ENCODE measurements at regions not wholly inside any gene's neighbourhood (a gene's known extent, or its start where the extent isn't known, plus 50 kb on each side); places are given as distances from the start of the nearest gene placed in this dataset.

DNA sequence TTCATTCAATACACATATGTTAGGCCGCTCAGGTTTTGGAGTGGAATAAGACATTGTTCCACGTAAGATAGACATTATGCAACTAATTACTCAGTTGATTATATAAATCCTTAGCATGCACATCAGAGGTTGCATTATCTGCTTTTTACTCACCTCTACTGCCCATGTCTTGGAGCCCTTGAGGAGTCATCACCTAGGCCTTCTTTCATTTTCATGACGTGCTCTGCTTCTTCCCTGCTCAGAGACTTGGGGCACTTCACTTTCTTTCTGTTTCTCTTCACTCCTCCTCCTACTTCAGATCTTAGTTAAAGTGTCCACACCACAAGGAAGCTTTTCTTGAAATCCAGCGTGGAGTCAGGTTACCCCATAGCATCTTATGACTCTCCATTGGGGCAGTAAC, 241.1 kb downstream of the TLR4 start:
- no peak for DNase-seq

DNA sequence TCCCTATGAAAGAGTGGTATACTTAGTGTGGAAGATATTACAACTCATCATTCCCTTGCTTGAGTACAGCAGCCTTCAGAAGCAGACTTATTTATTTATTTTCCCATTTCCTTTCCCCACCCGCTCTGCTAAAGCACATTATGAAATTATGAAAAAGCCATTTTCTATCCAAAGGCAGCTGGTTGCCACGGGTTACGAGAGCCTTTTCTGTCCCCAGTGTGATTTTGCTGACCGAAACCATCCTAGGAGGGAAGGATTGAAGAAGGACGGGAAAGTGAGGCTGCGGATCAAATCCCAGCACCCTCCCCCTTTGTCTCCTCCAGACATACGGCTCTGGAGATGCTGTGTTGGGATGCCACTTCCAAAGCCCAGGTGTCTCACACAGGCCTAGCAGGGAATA, 246.9 kb downstream of the TLR4 start:
- DNase-seq = no peak

DNA sequence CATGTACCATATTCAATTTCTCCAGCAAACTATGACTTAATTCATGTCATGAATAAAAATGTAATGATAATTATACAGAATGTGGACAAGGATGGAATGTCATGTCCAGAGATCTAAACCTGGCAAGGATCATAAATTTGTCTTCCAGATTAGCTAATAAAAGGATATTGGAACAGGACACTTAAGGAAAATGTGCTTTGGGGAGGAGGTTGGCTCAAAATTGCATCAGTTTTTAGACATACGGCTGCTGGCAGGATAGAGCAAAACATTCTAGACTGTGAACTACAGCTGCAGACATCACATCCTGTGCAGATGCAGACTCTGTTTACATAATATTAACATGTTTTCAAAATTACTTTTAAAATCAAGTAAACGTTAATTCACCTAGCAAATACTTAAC, 248.4 kb downstream of the TLR4 start:
- DNase-seq = no peak

DNA sequence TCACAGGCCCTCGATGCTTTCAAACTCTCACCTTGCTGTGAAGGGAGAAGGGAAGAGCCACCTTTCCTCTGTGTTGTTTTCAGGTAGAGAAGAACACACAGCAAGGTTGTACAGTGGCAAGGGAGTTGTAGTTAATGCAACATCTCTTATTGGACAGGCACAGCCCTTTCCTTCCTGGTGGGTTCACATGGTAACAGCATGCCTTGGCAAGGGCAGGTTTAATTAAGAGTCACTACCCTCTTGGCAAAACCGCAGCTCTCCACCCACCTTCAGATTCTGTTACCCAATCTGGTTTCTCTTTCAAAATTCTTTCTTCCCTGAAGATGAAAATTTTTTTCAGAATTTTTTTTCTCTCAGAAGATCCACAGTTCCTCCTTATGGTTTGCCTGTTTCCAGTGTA, 253.1 kb downstream of the TLR4 start:
- peak; percentile 58 for DNase-seq

DNA sequence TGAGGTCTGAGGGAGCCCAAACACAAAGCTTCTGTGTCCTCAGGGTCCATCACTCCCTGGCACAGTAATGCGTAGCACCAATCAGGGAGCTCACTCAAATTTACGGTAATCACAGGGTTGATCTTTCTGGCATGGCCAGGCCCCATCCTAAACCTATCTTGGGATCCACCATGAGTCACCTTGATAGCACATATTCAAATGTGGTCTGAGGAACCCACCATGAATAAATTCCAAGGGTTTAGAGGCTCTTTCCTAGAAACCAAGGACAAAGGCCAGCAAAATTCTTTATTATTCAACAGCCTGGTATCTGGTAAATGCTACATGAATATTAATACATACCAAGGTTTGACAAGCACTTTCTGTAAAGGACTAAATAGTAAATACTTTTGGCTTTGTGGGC, 254.5 kb downstream of the TLR4 start:
- DNase-seq = no peak

DNA sequence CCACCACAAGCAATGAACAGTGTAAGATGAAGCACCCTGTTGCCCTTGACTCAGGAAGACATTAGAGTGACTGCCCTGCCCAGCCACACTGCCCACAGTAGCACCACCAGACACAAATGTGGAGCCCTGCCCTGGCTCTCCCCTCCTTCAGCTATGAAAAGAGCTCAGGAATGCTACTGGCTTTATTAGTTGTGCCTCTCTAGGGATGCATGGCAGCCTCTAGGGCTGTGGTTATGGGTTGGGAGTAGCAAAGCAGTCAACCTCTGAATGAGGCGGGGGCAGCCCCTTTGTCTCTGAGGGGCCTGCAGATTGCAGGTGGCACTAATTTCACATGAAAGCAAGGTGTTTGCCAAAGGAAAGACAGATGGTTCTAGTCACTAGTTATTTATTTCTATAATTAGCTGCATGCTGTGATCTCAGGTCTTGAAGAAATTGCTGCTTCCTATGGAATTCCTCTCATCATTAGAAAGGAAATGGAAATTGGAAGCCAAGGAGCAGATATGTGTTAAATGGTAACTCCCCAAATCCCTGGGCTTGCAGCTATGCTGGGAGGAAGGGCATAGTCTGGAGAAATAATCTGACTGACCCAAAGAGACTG, 259.4 kb downstream of the TLR4 start:
- DNase-seq = no peak

DNA sequence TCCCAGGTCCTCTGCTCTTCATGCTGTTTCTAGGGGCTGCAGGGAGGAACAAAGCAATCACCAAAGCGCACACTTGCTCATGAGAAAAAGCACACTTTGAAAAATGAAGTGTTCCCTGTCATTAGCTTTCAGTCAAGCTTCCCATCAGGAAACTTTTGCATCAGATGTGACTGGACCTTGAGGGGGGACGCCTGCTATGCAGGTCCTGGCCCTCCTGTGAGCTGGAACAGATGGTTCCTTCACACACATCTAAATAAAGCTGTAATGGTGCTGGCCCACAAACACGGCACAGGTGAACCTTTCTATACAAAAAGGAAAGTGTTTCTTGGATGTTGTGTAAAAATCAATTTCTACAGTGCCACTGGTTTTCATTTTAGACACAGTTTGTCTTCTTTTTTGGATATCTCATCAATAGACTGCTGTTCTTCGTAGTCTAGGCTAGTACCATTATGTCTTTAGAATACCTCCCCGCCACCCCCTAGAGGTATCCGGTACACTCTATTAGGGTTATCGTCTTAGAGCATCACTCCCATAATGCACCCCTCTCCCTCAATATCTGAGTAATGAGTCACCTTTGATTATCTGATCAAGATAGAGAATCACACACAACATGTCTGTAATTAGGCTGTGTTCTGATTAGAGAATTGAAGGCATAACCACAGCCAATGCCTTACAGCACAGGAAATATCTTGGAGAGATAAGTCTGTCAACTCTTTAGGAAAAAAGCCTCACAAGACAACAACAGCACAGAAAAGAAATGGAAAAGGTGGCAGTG, 266.3 kb downstream of the TLR4 start:
- DNase-seq = no peak

DNA sequence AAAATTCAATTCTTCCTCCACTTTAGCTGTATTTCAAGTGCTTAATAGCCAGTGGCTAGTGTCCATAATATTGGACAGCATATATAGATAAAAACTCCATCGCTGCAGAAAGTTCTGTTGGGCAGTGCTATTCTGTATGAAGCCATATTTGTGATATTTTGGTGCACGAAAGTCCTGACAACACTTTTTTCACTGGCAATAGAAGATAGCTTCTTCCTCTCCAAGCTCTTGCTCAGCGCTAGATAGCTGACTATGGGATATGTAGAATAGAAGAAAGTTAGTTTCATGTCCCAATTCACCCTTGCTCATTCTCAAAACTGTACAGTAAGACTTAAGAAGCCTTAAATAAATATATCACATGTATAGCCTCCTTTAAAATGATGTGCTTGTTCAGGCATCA, 269.9 kb downstream of the TLR4 start:
- DNase-seq = no peak

DNA sequence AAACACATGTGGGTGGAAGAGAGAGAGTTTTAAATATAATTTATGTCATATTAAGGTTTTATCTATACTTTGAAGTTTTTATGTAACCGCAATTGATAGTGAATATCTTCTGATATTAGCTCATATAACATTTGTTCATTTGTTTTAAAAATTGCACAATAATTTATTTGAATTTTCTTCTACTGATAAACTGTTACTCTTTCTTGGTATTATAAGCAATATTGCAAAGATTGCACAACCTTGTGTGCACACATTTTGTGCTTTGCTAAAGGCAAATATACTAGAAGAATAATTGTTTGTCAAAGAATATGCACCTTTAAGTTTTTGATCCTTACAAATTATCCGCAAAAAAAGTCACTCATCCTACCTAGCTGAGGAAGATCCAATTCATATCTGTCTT, 275.7 kb downstream of the TLR4 start:
- no peak for DNase-seq

DNA sequence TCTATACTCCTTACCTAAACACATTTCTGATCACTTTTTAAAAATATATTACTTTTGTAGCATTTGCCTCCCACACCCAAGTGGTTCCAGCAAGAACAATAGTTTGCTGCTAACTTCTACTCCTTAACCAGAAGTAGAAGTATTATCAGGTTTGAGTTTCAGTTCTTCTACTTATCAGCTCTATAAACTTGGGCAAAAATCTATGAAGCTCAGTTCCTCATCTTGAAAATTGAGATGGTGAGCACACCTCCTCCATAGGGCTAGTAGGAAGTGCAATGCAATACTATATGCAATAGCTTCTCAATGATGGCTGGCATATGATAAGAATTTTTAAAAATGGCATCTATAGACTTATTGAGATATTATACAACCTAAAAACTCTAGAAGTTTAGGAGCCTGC, 283.7 kb downstream of the TLR4 start:
- no peak for DNase-seq

DNA sequence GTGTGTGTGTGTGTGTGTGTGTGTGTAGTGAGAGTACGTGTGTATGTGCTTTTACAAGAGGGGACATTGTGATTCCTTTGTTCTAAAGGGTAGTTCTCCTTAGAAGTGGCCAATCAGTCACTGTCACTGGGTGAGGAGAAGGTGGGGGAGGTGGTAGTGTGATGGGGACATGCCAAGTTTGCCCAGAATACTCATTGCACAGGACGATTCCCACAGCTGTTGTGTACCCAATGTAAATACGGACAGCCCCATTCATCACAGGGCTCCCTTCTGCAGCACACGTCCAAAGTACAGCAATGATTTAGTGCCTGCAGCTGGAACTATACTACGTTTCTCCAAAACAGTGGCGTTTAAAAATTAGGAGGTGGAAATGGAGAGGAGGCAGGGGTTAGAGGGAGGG, 287.8 kb downstream of the TLR4 start:
- peak; percentile 95 for DNase-seq

DNA sequence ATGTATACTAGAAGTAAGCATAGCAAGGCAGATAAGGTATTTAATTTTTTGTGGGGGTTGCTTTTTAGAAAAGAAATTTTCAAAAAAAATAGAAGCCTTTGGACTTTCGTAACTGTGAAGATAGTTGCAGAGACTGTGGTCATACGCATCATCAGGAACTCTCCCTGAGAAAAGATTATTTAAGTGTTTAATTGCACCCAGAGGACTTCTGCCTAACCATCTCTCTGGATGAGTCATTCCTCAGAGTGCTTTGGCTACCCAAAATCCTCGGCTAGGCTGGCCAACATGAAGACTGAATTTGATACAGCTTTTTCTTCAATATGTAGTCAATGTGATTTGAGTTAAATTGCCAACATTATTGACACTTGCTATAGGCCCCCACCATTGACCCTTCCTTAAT, 296.4 kb downstream of the TLR4 start:
- DNase-seq = no peak

DNA sequence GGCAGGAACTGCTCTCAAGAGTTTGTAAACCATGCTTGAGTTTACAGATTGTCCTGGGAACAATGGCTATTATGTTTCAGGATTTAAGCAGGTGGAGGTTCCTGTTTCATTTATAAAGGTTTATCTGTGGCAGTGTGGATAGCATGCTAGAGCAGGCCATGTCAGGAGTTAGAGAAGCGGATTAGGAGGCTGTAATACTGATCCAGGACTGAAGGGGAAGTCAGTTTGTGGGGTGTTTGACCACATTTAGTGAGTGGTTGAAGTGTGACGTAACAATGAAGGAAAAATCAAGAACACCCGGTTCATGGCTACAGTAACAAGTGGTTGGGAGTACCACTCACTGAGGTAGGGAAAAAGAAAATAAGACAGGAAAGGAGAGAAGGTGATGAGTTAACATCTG, 299.0 kb downstream of the TLR4 start:
- DNase-seq = peak; percentile 16

DNA sequence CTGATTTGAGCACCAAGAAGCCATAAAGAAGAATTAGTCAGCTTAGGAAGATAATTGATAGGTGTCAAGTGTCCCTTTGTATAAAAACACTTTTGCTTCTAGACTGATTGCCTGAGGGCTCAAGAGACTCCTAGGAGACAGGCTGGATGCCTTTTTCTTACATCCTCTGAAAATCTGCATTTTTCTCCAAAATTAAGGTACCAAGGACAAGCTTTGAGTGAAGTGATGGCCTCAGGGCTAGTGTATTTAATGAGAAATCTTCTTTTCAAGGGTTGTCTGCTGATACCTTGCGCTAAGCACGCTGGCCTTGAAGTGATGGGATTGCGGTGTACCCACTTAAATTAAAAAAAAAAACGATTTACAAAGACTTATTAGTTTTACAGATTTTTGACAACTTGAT, 304.0 kb downstream of the TLR4 start:
- DNase-seq = no peak

DNA sequence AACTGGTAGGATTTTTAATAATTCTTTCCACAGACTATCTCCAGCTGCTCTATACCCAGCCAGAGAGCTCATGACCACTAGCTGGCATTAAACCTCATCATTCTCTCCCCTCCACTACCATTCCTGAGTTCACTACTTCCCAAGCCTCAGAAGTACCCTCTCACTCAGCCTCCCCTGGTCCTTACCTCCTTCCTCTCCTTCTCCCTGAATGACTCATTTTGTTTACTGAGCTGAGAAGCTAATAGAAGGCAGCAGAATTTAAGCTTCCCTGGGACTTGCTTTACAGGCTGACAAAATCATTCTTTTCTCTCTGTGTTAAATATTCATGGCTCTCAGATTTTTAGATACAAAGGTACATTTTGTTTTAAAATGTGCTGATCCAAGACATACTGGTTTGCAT, 305.4 kb downstream of the TLR4 start:
- no peak for DNase-seq

DNA sequence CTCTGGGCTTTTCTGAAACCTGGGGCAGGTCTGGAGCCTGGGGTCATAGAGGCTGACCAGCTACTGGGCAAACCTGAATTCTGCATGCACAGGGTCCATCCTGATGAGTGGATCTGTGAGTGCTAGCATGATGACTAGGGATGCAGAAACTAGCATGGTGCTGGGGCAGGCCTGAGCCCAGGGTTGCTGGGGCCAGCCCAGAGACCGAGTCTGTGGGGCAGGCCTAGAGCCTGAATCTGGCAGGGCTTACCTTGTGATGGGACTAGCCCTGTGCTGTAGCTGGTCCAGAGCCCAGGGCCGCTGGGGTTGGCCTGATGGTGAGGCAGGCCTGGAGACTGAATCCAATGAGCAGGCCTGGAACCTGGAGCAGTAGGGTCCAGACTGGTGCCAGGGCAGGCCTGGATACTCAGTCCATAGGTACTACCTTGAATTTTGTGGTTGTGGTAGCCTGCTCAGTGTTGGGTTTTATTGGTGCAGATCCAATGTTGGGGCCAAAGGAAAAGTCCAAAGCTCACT, 313.5 kb downstream of the TLR4 start:
- DNase-seq = no peak

DNA sequence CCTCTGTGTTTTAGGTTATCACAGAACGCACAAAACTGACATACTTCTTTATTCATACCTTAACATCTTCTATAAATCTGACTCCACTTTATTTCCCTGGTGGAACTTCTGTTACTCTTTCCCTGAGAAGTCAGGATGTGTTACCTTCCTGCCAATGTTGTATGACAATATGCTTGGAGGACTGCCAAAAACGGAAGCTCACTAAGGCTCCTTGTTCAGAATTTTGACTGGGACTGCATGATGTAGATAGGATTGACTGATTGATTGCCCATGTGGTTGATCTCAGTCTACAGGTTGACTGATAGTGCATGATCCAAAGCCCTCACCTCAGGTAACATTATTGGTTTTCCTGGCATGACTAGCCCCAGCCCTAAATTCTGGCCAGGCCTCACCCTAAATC, 319.4 kb downstream of the TLR4 start:
- no peak for DNase-seq

DNA sequence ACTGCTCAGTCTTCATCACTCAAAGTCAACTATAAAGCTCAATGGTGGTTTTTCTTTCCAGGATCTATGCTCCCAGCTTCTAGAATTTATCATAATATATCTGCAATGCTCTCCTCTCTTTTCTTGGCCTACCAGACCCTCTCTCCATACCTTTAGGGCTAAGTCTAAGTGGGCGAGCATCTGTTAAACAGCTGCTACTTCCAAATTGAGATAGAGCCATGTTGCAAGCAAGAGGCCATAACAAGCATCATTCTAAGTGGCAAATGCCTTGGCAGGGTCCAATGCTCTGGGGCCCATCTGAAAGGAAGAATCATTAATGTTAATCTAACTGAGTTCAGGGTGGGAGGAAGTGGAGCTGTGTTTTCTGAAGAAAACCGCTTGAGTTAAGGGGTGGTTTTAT, 324.0 kb downstream of the TLR4 start:
- DNase-seq = no peak

DNA sequence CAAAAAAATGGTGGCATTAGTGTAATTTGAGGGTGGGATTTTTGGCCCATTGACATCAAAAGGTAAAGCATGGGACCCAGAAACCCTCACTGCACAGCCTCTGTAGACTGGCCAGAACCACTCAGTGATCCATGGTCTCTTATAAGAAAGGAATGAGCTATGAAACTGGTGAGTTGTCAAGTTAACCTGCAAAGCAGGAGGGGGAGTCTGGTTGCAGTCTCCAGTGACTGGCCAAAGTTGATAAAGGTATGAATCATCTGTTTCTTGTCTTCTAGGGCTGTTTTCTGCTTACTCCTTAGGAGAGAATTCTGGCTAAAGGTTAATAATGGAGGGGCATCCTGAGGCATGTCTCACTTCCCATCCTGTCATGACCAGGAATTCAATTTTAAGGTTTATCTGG, 325.2 kb downstream of the TLR4 start:
- DNase-seq = no peak

DNA sequence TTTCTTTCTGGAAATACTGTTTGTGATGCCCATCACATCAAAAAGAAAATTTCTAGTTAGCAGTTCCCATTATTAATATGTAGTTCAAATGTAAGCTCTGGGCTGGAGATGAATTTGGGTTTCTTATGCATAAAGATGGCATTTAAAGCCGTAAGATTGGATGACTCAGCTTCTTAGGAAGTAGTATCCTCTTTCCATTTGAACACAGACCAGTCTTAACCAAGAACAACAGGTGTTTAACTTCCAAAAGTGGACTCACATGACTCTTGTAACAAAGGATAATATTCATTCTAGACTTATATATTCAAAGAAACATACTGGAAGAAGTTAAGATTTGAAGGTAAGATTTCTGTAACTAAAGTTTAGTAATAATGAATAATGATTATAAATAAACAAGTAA, 330.5 kb downstream of the TLR4 start:
- DNase-seq = no peak

DNA sequence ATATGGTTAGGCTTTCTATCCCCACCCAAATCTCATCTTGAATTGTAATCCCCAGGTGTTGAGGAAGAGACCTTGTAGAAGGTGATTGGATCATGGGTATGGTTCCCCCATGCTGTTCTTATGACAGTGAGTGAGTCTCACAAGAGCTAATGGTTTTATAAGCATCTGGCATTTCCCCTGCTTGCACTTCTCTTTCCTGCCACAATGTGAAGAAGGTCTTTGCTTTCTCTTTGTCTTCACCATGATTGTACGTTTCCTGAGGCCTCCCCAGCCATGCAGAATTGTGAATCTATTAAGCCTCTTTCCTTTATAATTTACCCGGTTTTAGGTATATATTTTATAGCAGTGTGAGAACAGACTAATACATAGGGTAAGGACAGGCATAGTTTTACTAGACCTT, 334.5 kb downstream of the TLR4 start:
- DNase-seq = no peak

DNA sequence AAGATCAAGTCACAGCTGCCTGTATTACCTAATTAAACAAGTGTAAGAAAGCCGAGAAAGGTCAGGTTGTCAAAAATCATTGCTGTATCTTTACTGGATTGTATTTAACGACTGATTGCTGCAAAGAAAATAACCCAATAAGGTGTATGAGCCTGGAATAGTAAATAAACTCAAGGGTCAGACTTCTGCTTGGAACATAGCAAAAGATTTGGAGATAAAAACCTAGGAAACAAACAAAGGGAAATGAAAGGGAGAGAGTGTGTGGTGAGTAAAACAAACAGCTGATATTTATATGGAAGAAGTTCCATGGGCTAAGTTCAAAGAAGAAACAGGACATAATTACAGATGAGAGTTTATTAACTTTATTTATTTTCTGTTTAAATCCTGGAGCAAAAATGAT, 354.0 kb downstream of the TLR4 start:
- peak; percentile 9 for DNase-seq

DNA sequence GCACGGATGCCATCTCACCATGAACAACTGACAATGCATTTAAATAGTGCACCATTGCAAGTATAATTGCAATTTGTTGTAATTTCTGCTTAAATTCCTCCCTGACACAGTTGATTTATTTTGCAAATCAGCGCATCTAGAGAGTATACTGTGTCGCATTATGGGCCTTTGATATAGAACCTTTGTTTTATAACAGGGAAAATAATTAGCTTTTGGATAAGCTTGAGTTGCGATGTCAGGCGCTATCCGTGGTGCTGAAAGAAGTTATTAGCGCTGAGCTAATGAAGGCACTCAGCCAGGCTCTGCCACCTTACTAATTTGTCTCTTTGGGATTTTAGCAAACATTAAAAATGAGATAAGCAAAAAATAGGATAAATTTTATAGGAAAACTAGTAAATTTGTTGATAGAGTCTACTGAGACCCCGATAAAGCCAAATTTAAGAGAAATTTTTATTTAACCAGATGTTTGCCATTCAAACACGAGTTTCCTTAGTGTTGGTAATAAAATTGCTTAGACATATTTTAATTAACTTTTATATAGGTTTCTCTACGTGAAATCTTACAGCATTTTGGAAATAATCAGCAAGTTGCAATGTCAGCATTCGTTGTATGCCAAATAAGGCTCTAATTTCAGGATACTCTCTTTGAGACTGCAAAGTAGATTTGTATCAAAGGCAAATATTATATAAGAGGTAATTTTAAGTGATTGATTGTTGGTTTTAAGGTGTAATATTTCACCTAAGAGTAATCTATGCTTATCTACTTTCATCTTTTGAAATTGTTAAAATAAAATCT, 355.5 kb downstream of the TLR4 start:
- DNase-seq = no peak

DNA sequence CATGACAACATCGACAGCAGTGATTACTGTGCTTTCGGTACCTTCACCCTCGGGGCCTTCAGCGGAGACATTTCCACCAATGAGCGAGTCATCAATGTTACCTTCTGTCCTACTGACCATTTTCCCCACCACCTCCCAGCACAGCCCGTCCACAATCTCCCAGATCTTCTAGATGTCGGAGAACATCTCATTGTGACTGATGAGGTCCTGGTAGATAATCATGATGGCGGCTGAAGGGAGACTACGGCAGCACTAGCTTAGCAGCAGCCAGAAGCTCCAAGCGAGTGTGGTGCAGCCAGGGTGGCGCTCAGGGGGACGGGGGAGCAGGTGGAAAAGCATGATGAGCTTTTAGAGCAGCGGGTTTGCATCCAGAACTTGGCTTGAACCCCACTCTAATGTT, 379.0 kb downstream of the TLR4 start:
- DNase-seq = no peak

All from NCI-H774 (cell line).